Neural cell (in vitro differentiated cells): ENCODE measurements at regions not wholly inside any gene's neighbourhood (a gene's known extent, or its start where the extent isn't known, plus 50 kb on each side); places are given as distances from the start of the nearest gene placed in this dataset.
"Not testable (repeated sequence)": the region's sequence is repeated elsewhere in the genome, so short reads cannot be mapped to it uniquely, and the experiment has no call there.

Experiments used
- H2AFZ ChIP-seq: fragments of 200-600, 300-800 bp; sonication (generic), shearing (Covaris generic); 2 replicates; pipeline ENCODE4 v1.6.0; 2014; ENCODE audit warnings: low read depth, mild to moderate bottlenecking, antibody characterized with exemption, low read length, moderate library complexity
- H3F3A ChIP-seq: fragments of 200-600 bp; shearing (Covaris generic); 2 replicates; pipeline ENCODE4 v1.6.1; 2016; ENCODE audit warnings: mild to moderate bottlenecking, moderate library complexity, mixed read lengths, antibody characterized with exemption, low read length; ENCODE audit not compliant: insufficient read depth, poor library complexity, severe bottlenecking
- H3K27ac ChIP-seq: fragments of 200-600, 300-800 bp; sonication (generic), shearing (Covaris generic); 2 replicates; pipeline ENCODE4 v1.5.1; 2014; ENCODE audit warnings: mild to moderate bottlenecking, low read length, moderate library complexity
- H3K27me3 ChIP-seq: fragments of 300-800, 200-600 bp; sonication (generic), shearing (Covaris generic); 2 replicates; pipeline ENCODE4 v1.6.0; 2014; ENCODE audit warnings: mild to moderate bottlenecking, low read depth, low read length, moderate library complexity; ENCODE audit not compliant: insufficient read depth
- H3K36me3 ChIP-seq: fragments of 300-800, 200-600 bp; sonication (generic), shearing (Covaris generic); 2 replicates; pipeline ENCODE4 v1.5.1; 2014; ENCODE audit warnings: mild to moderate bottlenecking, antibody characterized with exemption, low read length, moderate library complexity; ENCODE audit not compliant: insufficient read depth
- H3K4me2 ChIP-seq: fragments of 300-800, 200-600 bp; sonication (generic), shearing (Covaris generic); 2 replicates; pipeline ENCODE4 v1.6.0; 2014; ENCODE audit warnings: mild to moderate bottlenecking, low read length
- H3K4me3 ChIP-seq: fragments of 300-800, 200-600 bp; sonication (generic), shearing (Covaris generic); 2 replicates; pipeline ENCODE4 v1.5.1; 2014; ENCODE audit warnings: mild to moderate bottlenecking, low read length, moderate library complexity
- H3K79me2 ChIP-seq: fragments of 200-600 bp; shearing (Covaris generic); replicated peaks from 2 replicates; pipeline ENCODE4 v1.6.0; 2014; ENCODE audit warnings: mild to moderate bottlenecking, low read length, moderate library complexity; ENCODE audit not compliant: insufficient read depth
- H3K9ac ChIP-seq: fragments of 300-800, 200-600 bp; sonication (generic), shearing (Covaris generic); 2 replicates; pipeline ENCODE4 v1.6.1; 2016; ENCODE audit warnings: mild to moderate bottlenecking, low read length, mixed read lengths
- H3K9me2 ChIP-seq: fragments of 200-600 bp; shearing (Covaris generic); 2 replicates; pipeline ENCODE4 v1.6.1; 2016; ENCODE audit warnings: mild to moderate bottlenecking, low read length, mixed read lengths; ENCODE audit not compliant: insufficient read depth
- H3K9me3 ChIP-seq: fragments of 200-600, 300-800 bp; sonication (generic), shearing (Covaris generic); 2 replicates; pipeline ENCODE4 v1.6.1; 2016; ENCODE audit warnings: mild to moderate bottlenecking, mixed run types, low read length, moderate library complexity, mixed read lengths
- H4K20me1 ChIP-seq: fragments of 200-600 bp; shearing (Covaris generic); 2 replicates; pipeline ENCODE4 v1.6.1; 2016; ENCODE audit warnings: mild to moderate bottlenecking, mixed run types; ENCODE audit not compliant: insufficient read depth
- CTCF ChIP-seq: fragments of 450-650 bp; IDR thresholded peaks from 2 replicates; pipeline ENCODE4 v1.5.1; 2014; ENCODE audit warnings: antibody characterized with exemption, mild to moderate bottlenecking, moderate library complexity; ENCODE audit not compliant: poor library complexity, severe bottlenecking
- EP300 ChIP-seq: fragments of 450-650 bp; conservative IDR thresholded peaks from 2 replicates; pipeline ENCODE4 v1.6.1; 2014; ENCODE audit warnings: antibody characterized with exemption, mild to moderate bottlenecking, moderate library complexity; ENCODE audit not compliant: poor library complexity, severe bottlenecking
- EZH2 ChIP-seq: fragments of 200-600, 300-800 bp; shearing (Covaris generic), sonication (generic); IDR thresholded peaks from 2 replicates; pipeline ENCODE4 v1.6.1; 2014; ENCODE audit warnings: antibody characterized with exemption, low read length, borderline replicate concordance, mild to moderate bottlenecking; ENCODE audit not compliant: insufficient read depth, poor library complexity, severe bottlenecking
- MXI1 ChIP-seq: fragments of 450-650 bp; conservative IDR thresholded peaks from 2 replicates; pipeline ENCODE4 v1.6.1; 2014; ENCODE audit warnings: antibody characterized with exemption, mild to moderate bottlenecking; ENCODE audit not compliant: poor library complexity, severe bottlenecking
- POLR2AphosphoS5 ChIP-seq: IDR thresholded peaks from 2 replicates; pipeline ENCODE4 v1.6.1; 2012
- RAD21 ChIP-seq: fragments of 450-650 bp; conservative IDR thresholded peaks from 2 replicates; pipeline ENCODE4 v1.6.1; 2014; ENCODE audit warnings: antibody characterized with exemption, mild to moderate bottlenecking, moderate library complexity
- REST ChIP-seq: IDR thresholded peaks from 2 replicates; pipeline ENCODE4 v1.6.1; 2012; ENCODE audit warnings: borderline replicate concordance
- SMC3 ChIP-seq: fragments of 450-650 bp; conservative IDR thresholded peaks from 2 replicates; pipeline ENCODE4 v1.6.1; 2014; ENCODE audit warnings: antibody characterized with exemption, mild to moderate bottlenecking, moderate library complexity; ENCODE audit not compliant: poor library complexity
- TAF1 ChIP-seq: IDR thresholded peaks from 2 replicates; pipeline ENCODE4 v1.6.1; 2012; ENCODE audit warnings: low read depth

- Histone ChIP-seq H3K79me2 (no peaks in the 10 kb centered on the region), H3F3A (no peaks in the 10 kb centered on the region), H3K9me3 (no peaks in the 10 kb centered on the region), H3K27me3 (no peaks in the 10 kb centered on the region), H3K9me2 (no peaks in the 10 kb centered on the region), H3K27ac (no peak overlapping the region), H4K20me1 (no peaks in the 10 kb centered on the region), H3K4me3 (no peak overlapping the region), H3K9ac (no peak overlapping the region), H2AFZ (no peak overlapping the region), H3K4me2 (no peak overlapping the region), H3K36me3 (no peaks in the 10 kb centered on the region)
- TF ChIP-seq POLR2AphosphoS5 (no peak), REST (no peak), EP300 (no peak), RAD21 (no peak), EZH2 (no peak), SMC3 (no peak), MXI1 (no peak), TAF1 (no peak), CTCF (no peak)
Observed at GRCh38 chr6:55937261-55937947, 62.0 kb upstream of the BMP5 start.

GRCh38 chr6:55931101-55931500 is 55.7 kb upstream of the BMP5 start:
- H3K4me3 ChIP-seq, result no peak overlapping the region
- H3K9me2 ChIP-seq, result no peaks in the 10 kb centered on the region
- no peaks in the 10 kb centered on the region for H3K36me3 ChIP-seq
- H3K9me3 ChIP-seq, result no peaks in the 10 kb centered on the region
- H4K20me1 ChIP-seq, result no peaks in the 10 kb centered on the region
- no peak overlapping the region for H2AFZ ChIP-seq
- H3K79me2 ChIP-seq, result no peaks in the 10 kb centered on the region
- no peaks in the 10 kb centered on the region for H3K27me3 ChIP-seq
- no peak overlapping the region for H3K9ac ChIP-seq
- no peak overlapping the region for H3K27ac ChIP-seq
- TF ChIP-seq REST (no peak), MXI1 (no peak), SMC3 (no peak), TAF1 (no peak), EP300 (no peak), RAD21 (no peak), EZH2 (no peak), POLR2AphosphoS5 (no peak), CTCF (no peak)
- no peaks in the 10 kb centered on the region for H3F3A ChIP-seq
- H3K4me2 ChIP-seq, result no peak overlapping the region

- not testable (repeated sequence) for H3K9ac ChIP-seq, H3K4me3 ChIP-seq, H3K27ac ChIP-seq, H3K27me3 ChIP-seq, H4K20me1 ChIP-seq, H3K36me3 ChIP-seq, H3K4me2 ChIP-seq, H3K9me3 ChIP-seq, H3F3A ChIP-seq, H3K79me2 ChIP-seq, H3K9me2 ChIP-seq, H2AFZ ChIP-seq
Observed at GRCh38 chr6:55927713-55928112, 52.3 kb upstream of the BMP5 start.
